Astrocyte of the spinal cord (primary cell): ENCODE measurements at regions not wholly inside any gene's neighbourhood (a gene's known extent, or its start where the extent isn't known, plus 50 kb on each side); places are given as distances from the start of the nearest gene placed in this dataset.

Experiments
- DNase-seq: peaks from one replicate; pipeline ENCODE4 v3.0.0; 2011; ENCODE audit warnings: low read depth, low spot score
- H3K4me3 ChIP-seq: 2 replicates; pipeline ENCODE4 v1.5.1; 2011; ENCODE audit warnings: low read depth, mild to moderate bottlenecking, low read length, moderate library complexity
- in situ Hi-C: cut with HindIII; loops from 2 replicates; pipeline ENCODE4 v1.10.0; 2017; ENCODE audit warnings: low sequenced_read_pairs
- TF ChIP-seq, protein P1 (sequence below): IDR thresholded peaks from 2 replicates; pipeline ENCODE4 v1.5.1; 2012; ENCODE audit warnings: low read depth, mild to moderate bottlenecking, low read length, inconsistent platforms

DNA sequence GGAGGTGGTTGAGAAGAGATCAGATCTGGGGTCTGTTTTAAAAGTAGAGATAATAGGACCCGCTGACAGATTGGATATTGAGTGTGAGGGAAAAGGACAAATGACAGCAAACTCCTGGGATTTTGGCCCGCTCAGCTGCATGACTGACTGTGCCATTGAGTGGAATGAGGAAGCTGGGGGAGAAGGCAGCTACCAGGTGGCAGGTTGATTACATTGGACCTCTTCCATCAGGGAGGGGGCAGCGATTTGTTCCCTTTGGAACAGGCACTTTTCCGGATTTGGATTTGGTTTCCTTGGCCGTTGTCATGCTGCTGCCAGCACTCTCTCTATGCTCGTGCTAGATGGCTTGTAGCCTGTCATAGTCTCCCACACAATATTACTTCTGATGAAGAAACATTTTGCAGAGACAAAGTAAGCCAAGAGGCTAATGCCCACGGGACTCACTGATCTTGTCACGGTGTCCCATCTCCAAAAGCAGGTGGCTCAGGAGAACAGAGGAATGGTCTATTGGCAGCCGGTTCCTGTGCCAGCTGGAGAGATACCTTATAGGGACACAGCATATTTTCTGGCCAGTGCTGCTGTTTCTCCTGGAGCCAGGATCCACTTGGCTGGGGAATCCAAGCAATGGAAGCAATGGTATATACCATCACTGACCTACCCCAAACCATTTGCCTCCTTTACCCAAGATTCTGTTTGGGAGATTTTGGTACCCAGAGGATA is 69.1 kb upstream of the WAC start:
- no peak for DNase-seq
- TF ChIP-seq, protein P1, sequence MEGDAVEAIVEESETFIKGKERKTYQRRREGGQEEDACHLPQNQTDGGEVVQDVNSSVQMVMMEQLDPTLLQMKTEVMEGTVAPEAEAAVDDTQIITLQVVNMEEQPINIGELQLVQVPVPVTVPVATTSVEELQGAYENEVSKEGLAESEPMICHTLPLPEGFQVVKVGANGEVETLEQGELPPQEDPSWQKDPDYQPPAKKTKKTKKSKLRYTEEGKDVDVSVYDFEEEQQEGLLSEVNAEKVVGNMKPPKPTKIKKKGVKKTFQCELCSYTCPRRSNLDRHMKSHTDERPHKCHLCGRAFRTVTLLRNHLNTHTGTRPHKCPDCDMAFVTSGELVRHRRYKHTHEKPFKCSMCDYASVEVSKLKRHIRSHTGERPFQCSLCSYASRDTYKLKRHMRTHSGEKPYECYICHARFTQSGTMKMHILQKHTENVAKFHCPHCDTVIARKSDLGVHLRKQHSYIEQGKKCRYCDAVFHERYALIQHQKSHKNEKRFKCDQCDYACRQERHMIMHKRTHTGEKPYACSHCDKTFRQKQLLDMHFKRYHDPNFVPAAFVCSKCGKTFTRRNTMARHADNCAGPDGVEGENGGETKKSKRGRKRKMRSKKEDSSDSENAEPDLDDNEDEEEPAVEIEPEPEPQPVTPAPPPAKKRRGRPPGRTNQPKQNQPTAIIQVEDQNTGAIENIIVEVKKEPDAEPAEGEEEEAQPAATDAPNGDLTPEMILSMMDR, result no peak
- H3K4me3 ChIP-seq, result no peak overlapping the region
- in situ Hi-C loops, result no loop called here

DNA sequence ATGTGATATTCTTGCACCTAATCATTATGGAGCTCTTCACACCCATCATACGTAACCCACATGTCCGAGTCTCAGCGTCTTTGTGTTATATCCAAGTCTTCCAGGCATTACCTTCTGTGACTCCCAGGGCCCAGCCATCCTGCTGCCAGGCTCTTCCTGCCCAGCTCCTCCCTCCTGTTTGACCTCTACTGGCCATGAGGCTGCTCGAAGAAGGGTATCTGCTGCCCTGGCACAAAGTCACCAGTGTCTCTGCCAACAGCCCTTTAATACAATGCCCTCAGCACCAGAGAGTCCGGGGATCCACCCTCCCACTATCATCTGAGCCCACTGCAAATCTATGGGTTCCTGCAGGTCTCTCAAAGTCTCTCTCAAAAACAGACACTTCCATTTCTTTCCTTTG is 65.3 kb upstream of the WAC start:
- no peak for DNase-seq
- in situ Hi-C loops, result no loop called here
- TF ChIP-seq, protein P1, result no peak
- H3K4me3 ChIP-seq, result no peak overlapping the region

DNA sequence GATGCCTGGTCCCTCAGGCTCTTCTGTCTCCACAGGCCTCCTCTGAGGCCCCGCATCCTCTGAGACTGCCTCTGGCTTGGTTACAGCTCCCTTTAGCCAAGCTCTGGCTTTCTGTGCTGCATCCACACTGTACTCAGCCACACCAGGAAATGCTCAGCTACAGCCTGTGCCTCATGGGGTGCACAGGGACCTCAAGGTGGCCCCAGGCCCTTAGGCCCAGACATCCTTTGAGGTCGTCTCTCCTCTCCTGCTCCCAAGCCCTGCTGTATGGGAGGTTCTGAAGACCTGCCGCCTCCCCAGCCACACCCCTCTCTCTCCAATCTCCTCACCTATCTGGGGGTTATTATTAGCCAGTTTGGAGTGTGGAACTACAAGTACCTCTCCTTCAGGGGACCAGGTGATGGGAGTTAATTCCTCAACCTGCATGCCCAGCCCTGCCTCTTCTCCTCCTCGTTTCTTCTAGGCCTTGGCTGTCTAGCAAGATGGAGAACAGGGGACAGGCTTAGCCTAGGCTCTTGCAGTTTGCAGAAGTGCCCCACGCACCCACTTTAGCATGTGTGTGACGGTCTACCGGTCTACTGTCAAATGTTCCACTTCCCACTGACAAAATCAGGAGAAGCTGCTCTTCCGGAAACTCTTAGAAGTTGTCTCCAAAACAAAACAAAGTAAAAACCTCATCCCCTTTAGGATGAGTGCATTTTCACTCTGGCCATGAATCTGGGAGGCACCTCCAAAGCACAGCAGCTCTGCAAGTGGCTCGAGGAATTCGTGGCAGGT is 64.0 kb upstream of the WAC start:
- DNase-seq, result no peak
- TF ChIP-seq, protein P1, result no peak
- H3K4me3 ChIP-seq, result no peak overlapping the region
- in situ Hi-C loops, result no loop called here

DNA sequence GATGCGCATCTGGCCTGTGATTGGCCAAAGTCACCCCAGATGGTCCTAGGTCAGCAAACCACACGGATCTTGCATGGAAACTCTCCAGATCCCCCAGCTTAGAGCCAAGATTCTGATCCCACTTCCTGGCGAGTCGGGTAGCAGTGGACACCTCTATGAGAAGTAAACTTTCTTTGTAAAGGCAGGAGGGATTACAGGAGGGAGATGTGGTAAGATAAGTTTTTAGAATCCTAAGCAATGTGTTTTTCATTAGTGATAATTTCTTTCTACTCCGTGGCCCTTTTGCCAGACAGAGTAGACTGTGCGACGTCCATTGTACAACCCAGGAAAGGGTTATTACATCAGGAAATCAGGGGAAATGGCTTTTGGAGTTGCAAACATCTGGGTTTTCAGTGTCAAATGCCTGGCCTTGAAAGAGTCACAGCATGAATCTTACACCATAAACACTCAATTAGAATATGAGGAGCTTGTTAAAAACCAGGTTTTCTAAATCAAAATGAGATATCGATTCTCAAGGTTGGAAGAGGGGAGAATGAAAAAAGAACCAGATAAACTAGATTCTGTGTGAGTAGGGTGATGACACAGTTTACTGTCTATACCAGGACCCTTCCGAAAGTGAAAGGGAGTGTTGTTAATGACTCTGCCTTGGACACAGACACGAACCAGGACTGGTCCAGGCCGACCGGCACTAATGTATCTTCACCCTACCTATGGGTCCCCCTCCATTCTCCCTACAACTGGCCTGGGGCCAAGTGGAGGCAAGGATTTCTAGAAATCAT is 61.9 kb upstream of the WAC start:
- TF ChIP-seq, protein P1, result no peak
- no peak for DNase-seq
- no peak overlapping the region for H3K4me3 ChIP-seq
- in situ Hi-C loops, result no loop called here

DNA sequence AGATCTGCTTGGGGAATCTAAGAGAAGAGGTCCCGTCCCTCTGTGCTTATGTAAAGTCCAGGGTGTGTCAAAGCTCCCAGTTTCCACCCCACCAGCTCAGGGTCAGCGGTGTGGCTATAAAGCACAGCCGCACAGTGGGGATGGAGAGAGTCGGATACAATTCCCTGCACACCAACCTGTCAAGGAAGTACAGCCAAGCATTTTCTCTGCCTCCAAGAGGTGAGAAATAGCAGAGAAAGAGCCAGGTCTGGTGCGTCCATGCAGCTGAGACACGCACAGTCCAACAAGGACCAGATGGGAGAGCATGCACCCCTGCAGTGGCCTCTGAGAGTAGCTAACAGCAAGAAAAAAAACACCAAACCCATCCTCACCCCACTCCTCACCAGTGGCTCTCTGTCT is 61.3 kb upstream of the WAC start:
- TF ChIP-seq, protein P1, result no peak
- no peak overlapping the region for H3K4me3 ChIP-seq
- no peak for DNase-seq
- in situ Hi-C loops, result no loop called here

DNA sequence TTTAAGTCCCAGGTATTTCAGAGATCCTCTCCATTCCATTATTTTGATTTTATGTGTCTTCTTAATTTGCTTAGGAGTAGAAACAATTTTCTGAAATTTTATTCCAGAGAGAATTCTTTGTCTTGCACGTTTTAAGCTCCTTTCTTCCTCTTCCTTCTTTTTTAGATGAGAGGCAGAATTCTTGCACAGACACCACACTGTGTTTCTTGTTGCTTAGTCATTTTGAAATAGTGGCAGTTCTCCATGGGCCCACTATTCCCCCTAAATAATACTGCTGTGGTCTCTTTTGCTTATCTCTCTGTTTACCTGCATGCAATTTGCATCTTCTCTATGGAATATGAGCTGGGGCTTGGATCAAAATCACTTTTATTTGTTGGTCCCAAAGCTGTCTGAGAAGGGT is 54.3 kb upstream of the WAC start:
- in situ Hi-C loops, result no loop called here

More for the DNA sequence above, 54.3 kb upstream of the WAC start:
- H3K4me3 ChIP-seq, result no peak overlapping the region
- DNase-seq, result no peak
- TF ChIP-seq, protein P1, result no peak
